Glutamatergic neuron (in vitro differentiated cells): ENCODE measurements at regions not wholly inside any gene's neighbourhood (a gene's known extent, or its start where the extent isn't known, plus 50 kb on each side); places are given as distances from the start of the nearest gene placed in this dataset.
A peak's percentile ranks its signal among the peaks of the same experiment; 100 is the strongest.
"Not testable (repeated sequence)": the region's sequence is repeated elsewhere in the genome, so short reads cannot be mapped to it uniquely, and the experiment has no call there.

Experiments used
- DNase-seq: peaks from one replicate; pipeline ENCODE4 v3.0.0; 2022
- H3K27ac Mint-ChIP-seq: one replicate; pipeline ENCODE4 v1.8.0; 2020; ENCODE audit warnings: mild to moderate bottlenecking, mixed read lengths, inconsistent platforms; ENCODE audit not compliant: unreplicated experiment
- H3K27me3 Mint-ChIP-seq: one replicate; pipeline ENCODE4 v1.8.0; 2020; ENCODE audit warnings: mild to moderate bottlenecking, moderate library complexity, mixed read lengths, inconsistent platforms; ENCODE audit not compliant: unreplicated experiment
- H3K36me3 Mint-ChIP-seq: one replicate; pipeline ENCODE4 v1.8.0; 2020; ENCODE audit warnings: mild to moderate bottlenecking, mixed read lengths, inconsistent platforms; ENCODE audit not compliant: unreplicated experiment
- H3K4me1 Mint-ChIP-seq: one replicate; pipeline ENCODE4 v1.8.0; 2020; ENCODE audit warnings: mild to moderate bottlenecking, low read depth, mixed read lengths, inconsistent platforms; ENCODE audit not compliant: unreplicated experiment
- H3K4me3 Mint-ChIP-seq: one replicate; pipeline ENCODE4 v1.8.0; 2020; ENCODE audit warnings: mild to moderate bottlenecking, mixed read lengths, inconsistent platforms; ENCODE audit not compliant: unreplicated experiment
- H3K9me3 Mint-ChIP-seq: one replicate; pipeline ENCODE4 v1.8.0; 2020; ENCODE audit warnings: mild to moderate bottlenecking, moderate library complexity, mixed read lengths, inconsistent platforms; ENCODE audit not compliant: unreplicated experiment
- CTCF ChIP-seq: fragments of 200-600 bp; sonication (generic); IDR thresholded peaks from one replicate; pipeline ENCODE4 v1.5.0; 2021; ENCODE audit not compliant: partially characterized antibody, unreplicated experiment

GRCh38 chr1:230568008-230568407 is 74.3 kb upstream of the COG2 start:
- Mint-ChIP-seq H3K27ac (no peak overlapping the region), H3K9me3 (peaks cover 6% of the 10 kb centered on the region), H3K4me1 (peaks cover 21% of the 10 kb centered on the region), H3K36me3 (no peaks in the 10 kb centered on the region), H3K4me3 (no peak overlapping the region), H3K27me3 (peaks cover 5% of the 10 kb centered on the region)
- TF ChIP-seq CTCF, result peak; percentile 44
- DNase-seq, result no peak

- Mint-ChIP-seq H3K4me1 (peaks cover 25% of the 10 kb centered on the region), H3K27ac (no peak overlapping the region), H3K36me3 (no peaks in the 10 kb centered on the region), H3K27me3 (peaks cover 5% of the 10 kb centered on the region), H3K9me3 (peaks cover 6% of the 10 kb centered on the region), H3K4me3 (no peak overlapping the region)
- no peak for DNase-seq
- no peak for TF ChIP-seq CTCF
These were observed 75.1 kb upstream of the COG2 start for GRCh38 chr1:230567221-230567575.

GRCh38 chr1:230566532-230567220 is 75.6 kb upstream of the COG2 start:
- not testable (repeated sequence) for DNase-seq, H3K36me3 Mint-ChIP-seq, H3K4me3 Mint-ChIP-seq, H3K9me3 Mint-ChIP-seq, H3K27me3 Mint-ChIP-seq, H3K27ac Mint-ChIP-seq
- H3K4me1 Mint-ChIP-seq, result peaks cover 26% of the 10 kb centered on the region

- peak overlapping the region; percentile 99 for H3K27ac Mint-ChIP-seq
- DNase-seq, result no peak
- H3K4me1 Mint-ChIP-seq, result peaks cover 28% of the 10 kb centered on the region
- TF ChIP-seq CTCF, result no peak
- no peaks in the 10 kb centered on the region for H3K36me3 Mint-ChIP-seq
- peaks cover 6% of the 10 kb centered on the region for H3K9me3 Mint-ChIP-seq
- H3K27me3 Mint-ChIP-seq, result peaks cover 5% of the 10 kb centered on the region
- H3K4me3 Mint-ChIP-seq, result no peak overlapping the region
These were observed 77.1 kb upstream of the COG2 start for GRCh38 chr1:230565141-230565540.

GRCh38 chr1:230563591-230563990 is 78.7 kb upstream of the COG2 start:
- H3K9me3 Mint-ChIP-seq, result peaks cover 6% of the 10 kb centered on the region
- H3K27ac Mint-ChIP-seq, result peak overlapping the region; percentile 99
- peaks cover 2% of the 10 kb centered on the region for H3K36me3 Mint-ChIP-seq
- H3K27me3 Mint-ChIP-seq, result peaks cover 5% of the 10 kb centered on the region
- TF ChIP-seq CTCF, result no peak
- DNase-seq, result peak; percentile 48
- H3K4me3 Mint-ChIP-seq, result peak overlapping the region; percentile 23
- H3K4me1 Mint-ChIP-seq, result peaks cover 28% of the 10 kb centered on the region
